ENCODE measurements at regions not wholly inside any gene's neighbourhood (a gene's known extent, or its start where the extent isn't known, plus 50 kb on each side); places are given as distances from the start of the nearest gene placed in this dataset.
"Not testable (repeated sequence)": the region's sequence is repeated elsewhere in the genome, so short reads cannot be mapped to it uniquely, and the experiment has no call there.

- no peak overlapping the region for H3K4me3 ChIP-seq (ENCODE audit: insufficient read depth, low read length)
- H3K9me3 ChIP-seq (ENCODE audit: low read depth, low read length) = no peaks in the 10 kb centered on the region
- no peaks in the 10 kb centered on the region for H3K36me3 ChIP-seq (ENCODE audit: insufficient read depth, low read length)
- H3K4me1 ChIP-seq (ENCODE audit: insufficient read depth, low read length) = no peaks in the 10 kb centered on the region
- no peak overlapping the region for H2AFZ ChIP-seq (ENCODE audit: low read length)
- TF ChIP-seq CTCF (IDR thresholded peaks at IDR 0.05; ENCODE audit: extremely low read depth, low read depth, low read length) = no peak
- no peak for DNase-seq (ENCODE audit: insufficient read length, low spot score, missing footprints)
- H3K4me2 ChIP-seq (ENCODE audit: insufficient read depth, low read length) = no peak overlapping the region
- H3K27ac ChIP-seq (ENCODE audit: low read depth, low read length) = no peak overlapping the region
- H3K27me3 ChIP-seq (ENCODE audit: insufficient read depth, low read length) = no peaks in the 10 kb centered on the region
- no peaks in the 10 kb centered on the region for H3K79me2 ChIP-seq (ENCODE audit: insufficient read depth, low read length)
- no peaks in the 10 kb centered on the region for H4K20me1 ChIP-seq (ENCODE audit: insufficient read depth, low read length)
Observed at GRCh38 chr2:194382221-194382620, 1274.8 kb upstream of the SLC39A10 start.

- Histone ChIP-seq H3K79me2 (ENCODE audit: insufficient read depth, low read length) (no peaks in the 10 kb centered on the region), H3K4me2 (ENCODE audit: insufficient read depth, low read length) (no peak overlapping the region), H3K4me3 (ENCODE audit: insufficient read depth, low read length) (no peak overlapping the region), H4K20me1 (ENCODE audit: insufficient read depth, low read length) (no peaks in the 10 kb centered on the region), H3K4me1 (ENCODE audit: insufficient read depth, low read length) (no peaks in the 10 kb centered on the region), H3K36me3 (ENCODE audit: insufficient read depth, low read length) (no peaks in the 10 kb centered on the region), H3K9me3 (ENCODE audit: low read depth, low read length) (no peaks in the 10 kb centered on the region), H3K27me3 (ENCODE audit: insufficient read depth, low read length) (no peaks in the 10 kb centered on the region), H3K27ac (ENCODE audit: low read depth, low read length) (no peak overlapping the region), H2AFZ (ENCODE audit: low read length) (no peak overlapping the region)
- no peak for TF ChIP-seq CTCF (IDR thresholded peaks at IDR 0.05; ENCODE audit: extremely low read depth, low read depth, low read length)
- DNase-seq (ENCODE audit: insufficient read length, low spot score, missing footprints) = no peak
Observed at GRCh38 chr2:194380011-194380410, 1277.0 kb upstream of the SLC39A10 start.

- H3K27me3 ChIP-seq (ENCODE audit: insufficient read depth, low read length); H3K27ac ChIP-seq (ENCODE audit: low read depth, low read length); DNase-seq (ENCODE audit: insufficient read length, low spot score, missing footprints): not testable (repeated sequence)
Observed at GRCh38 chr2:194367390-194367789, 1289.6 kb upstream of the SLC39A10 start.

GRCh38 chr2:194363878-194364277, 1293.1 kb upstream of the SLC39A10 start:
- Histone ChIP-seq H3K79me2 (ENCODE audit: insufficient read depth, low read length) (no peaks in the 10 kb centered on the region), H3K27me3 (ENCODE audit: insufficient read depth, low read length) (no peaks in the 10 kb centered on the region), H3K36me3 (ENCODE audit: insufficient read depth, low read length) (no peaks in the 10 kb centered on the region), H3K9me3 (ENCODE audit: low read depth, low read length) (peaks cover 2% of the 10 kb centered on the region), H3K4me1 (ENCODE audit: insufficient read depth, low read length) (no peaks in the 10 kb centered on the region), H3K4me2 (ENCODE audit: insufficient read depth, low read length) (no peak overlapping the region), H4K20me1 (ENCODE audit: insufficient read depth, low read length) (no peaks in the 10 kb centered on the region), H3K4me3 (ENCODE audit: insufficient read depth, low read length) (no peak overlapping the region), H3K27ac (ENCODE audit: low read depth, low read length) (no peak overlapping the region), H2AFZ (ENCODE audit: low read length) (no peak overlapping the region)
- TF ChIP-seq CTCF (IDR thresholded peaks at IDR 0.05; ENCODE audit: extremely low read depth, low read depth, low read length) = no peak
- no peak for DNase-seq (ENCODE audit: insufficient read length, low spot score, missing footprints)

More at GRCh38 chr2:194367390-194367789, 1289.6 kb upstream of the SLC39A10 start:
- not testable (repeated sequence) for H3K79me2 ChIP-seq (ENCODE audit: insufficient read depth, low read length); H3K4me3 ChIP-seq (ENCODE audit: insufficient read depth, low read length); H3K36me3 ChIP-seq (ENCODE audit: insufficient read depth, low read length); H4K20me1 ChIP-seq (ENCODE audit: insufficient read depth, low read length); H3K4me2 ChIP-seq (ENCODE audit: insufficient read depth, low read length); H3K4me1 ChIP-seq (ENCODE audit: insufficient read depth, low read length); H2AFZ ChIP-seq (ENCODE audit: low read length); H3K9me3 ChIP-seq (ENCODE audit: low read depth, low read length)

Measured in osteoblast (primary cell).